ENCODE measurements at regions not wholly inside any gene's neighbourhood (a gene's known extent, or its start where the extent isn't known, plus 50 kb on each side); places are given as distances from the start of the nearest gene placed in this dataset.

DNA sequence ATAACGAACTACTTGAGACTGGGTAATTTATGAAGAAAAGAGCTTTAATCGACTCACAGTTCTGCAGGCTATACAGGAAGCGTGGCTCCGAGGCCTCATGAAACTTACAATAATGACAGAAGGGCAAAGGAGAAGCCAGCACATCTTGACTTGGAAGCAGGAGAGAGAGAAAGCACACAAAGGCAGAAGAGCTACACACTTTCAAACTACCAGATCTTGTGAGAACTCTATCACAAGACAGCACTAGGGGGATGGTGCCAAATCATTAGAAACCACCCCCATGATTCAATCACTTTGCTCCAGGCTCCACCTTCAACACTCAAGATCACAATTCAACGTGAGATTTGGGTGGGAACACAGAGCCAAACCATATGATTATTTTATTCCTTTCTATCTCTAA lies 655.9 kb upstream of the SYT4 start:
- POLR2A ChIA-PET, result no interaction called here
- TF ChIP-seq, protein P1, sequence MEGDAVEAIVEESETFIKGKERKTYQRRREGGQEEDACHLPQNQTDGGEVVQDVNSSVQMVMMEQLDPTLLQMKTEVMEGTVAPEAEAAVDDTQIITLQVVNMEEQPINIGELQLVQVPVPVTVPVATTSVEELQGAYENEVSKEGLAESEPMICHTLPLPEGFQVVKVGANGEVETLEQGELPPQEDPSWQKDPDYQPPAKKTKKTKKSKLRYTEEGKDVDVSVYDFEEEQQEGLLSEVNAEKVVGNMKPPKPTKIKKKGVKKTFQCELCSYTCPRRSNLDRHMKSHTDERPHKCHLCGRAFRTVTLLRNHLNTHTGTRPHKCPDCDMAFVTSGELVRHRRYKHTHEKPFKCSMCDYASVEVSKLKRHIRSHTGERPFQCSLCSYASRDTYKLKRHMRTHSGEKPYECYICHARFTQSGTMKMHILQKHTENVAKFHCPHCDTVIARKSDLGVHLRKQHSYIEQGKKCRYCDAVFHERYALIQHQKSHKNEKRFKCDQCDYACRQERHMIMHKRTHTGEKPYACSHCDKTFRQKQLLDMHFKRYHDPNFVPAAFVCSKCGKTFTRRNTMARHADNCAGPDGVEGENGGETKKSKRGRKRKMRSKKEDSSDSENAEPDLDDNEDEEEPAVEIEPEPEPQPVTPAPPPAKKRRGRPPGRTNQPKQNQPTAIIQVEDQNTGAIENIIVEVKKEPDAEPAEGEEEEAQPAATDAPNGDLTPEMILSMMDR (IDR thresholded peaks at IDR 0.05; ENCODE audit: unreplicated experiment), result no peak
- Mint-ChIP-seq H3K9me3 (ENCODE audit: unreplicated experiment) (no peaks in the 10 kb centered on the region), H3K4me3 (ENCODE audit: unreplicated experiment) (no peak overlapping the region), H3K4me1 (ENCODE audit: insufficient read depth, unreplicated experiment) (no peaks in the 10 kb centered on the region), H3K27me3 (ENCODE audit: insufficient read depth, unreplicated experiment) (no peaks in the 10 kb centered on the region), H3K27ac (ENCODE audit: low read depth, unreplicated experiment) (no peak overlapping the region), H3K36me3 (ENCODE audit: insufficient read depth, unreplicated experiment) (no peaks in the 10 kb centered on the region)
- intact Hi-C loops (cut with micrococcal nuclease), result no loop called here
- CTCF ChIA-PET, result interaction anchor here (0.7 kb wide), 1 partner anchor 701 kb away, joined by 3 read pairs; no protein-coding TSS in a partner anchor
- BruUV-seq (replicated peaks), result no TSS peak
- no peak for DNase-seq (ENCODE audit: unreplicated experiment)

DNA sequence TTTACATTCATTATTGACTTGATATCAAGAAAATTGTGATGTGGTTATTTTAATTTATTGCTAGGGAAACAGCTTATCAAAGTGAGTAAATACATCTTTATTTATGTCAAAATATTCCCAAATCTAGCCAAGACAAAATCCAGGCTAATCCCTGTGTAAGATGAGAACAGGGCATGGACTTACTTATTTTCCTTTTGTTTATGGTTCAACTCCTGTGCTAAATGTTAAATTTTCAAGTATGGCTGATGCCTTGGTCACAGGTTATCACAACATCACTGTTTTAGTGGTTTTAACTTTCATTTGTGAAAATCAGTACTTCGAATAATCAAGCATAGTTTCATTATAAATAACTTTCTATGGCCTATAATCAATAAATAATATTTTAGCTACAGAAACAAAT lies 657.0 kb upstream of the SYT4 start:
- no peak for DNase-seq (ENCODE audit: unreplicated experiment)
- TF ChIP-seq, protein P1 (IDR thresholded peaks at IDR 0.05; ENCODE audit: unreplicated experiment), result no peak
- no TSS peak for BruUV-seq (replicated peaks)
- Mint-ChIP-seq H3K4me1 (ENCODE audit: insufficient read depth, unreplicated experiment) (no peaks in the 10 kb centered on the region), H3K9me3 (ENCODE audit: unreplicated experiment) (no peaks in the 10 kb centered on the region), H3K27me3 (ENCODE audit: insufficient read depth, unreplicated experiment) (no peaks in the 10 kb centered on the region), H3K27ac (ENCODE audit: low read depth, unreplicated experiment) (no peak overlapping the region), H3K36me3 (ENCODE audit: insufficient read depth, unreplicated experiment) (no peaks in the 10 kb centered on the region), H3K4me3 (ENCODE audit: unreplicated experiment) (no peak overlapping the region)
- ChIA-PET POLR2A (interaction anchor here (1.4 kb wide), 1 partner anchor 10 kb away, joined by 5 read pairs; no protein-coding TSS in a partner anchor), CTCF (no interaction called here)
- intact Hi-C loops (cut with micrococcal nuclease), result no loop called here

DNA sequence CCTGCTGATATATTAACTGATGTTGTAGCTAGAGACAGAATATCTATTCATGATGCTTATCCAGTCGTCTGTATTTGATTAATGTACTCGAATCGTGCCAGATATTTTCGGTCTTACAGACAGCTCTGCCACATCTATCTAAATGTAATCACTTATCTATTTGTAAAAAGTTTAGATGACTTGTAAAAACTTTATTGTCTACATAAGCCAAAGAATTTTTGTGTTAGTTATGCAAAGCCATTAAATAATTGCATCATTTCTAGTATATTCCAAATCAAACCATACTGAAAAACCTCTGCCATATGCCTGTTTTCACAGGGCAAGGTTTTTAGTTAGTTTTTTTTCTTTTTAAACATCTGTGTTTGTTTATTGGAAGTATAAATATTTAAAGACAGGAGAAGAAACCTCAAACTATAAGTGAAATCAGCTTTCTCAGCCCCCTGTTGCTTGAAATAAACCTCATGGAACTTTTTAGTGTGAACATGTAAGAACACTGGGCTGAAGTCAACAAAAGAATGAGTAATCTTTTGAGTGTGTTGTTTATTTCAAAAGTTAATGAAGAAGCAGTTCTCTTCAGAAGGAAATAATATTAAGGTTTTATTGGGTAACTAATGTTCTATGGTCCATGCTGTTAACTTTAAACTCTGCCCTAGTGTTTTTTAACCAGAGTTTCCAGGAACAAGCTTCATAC lies 657.6 kb upstream of the SYT4 start:
- Mint-ChIP-seq H3K4me1 (ENCODE audit: insufficient read depth, unreplicated experiment) (no peaks in the 10 kb centered on the region), H3K4me3 (ENCODE audit: unreplicated experiment) (no peak overlapping the region), H3K27me3 (ENCODE audit: insufficient read depth, unreplicated experiment) (no peaks in the 10 kb centered on the region), H3K9me3 (ENCODE audit: unreplicated experiment) (no peaks in the 10 kb centered on the region), H3K27ac (ENCODE audit: low read depth, unreplicated experiment) (no peak overlapping the region), H3K36me3 (ENCODE audit: insufficient read depth, unreplicated experiment) (no peaks in the 10 kb centered on the region)
- no TSS peak for BruUV-seq (replicated peaks)
- TF ChIP-seq, protein P1 (IDR thresholded peaks at IDR 0.05; ENCODE audit: unreplicated experiment), result no peak
- CTCF ChIA-PET, result no interaction called here
- intact Hi-C loops (cut with micrococcal nuclease), result no loop called here
- DNase-seq (ENCODE audit: unreplicated experiment), result peak; percentile 18
- POLR2A ChIA-PET, result interaction anchor here (0.6 to 1.4 kb wide), 3 partner anchors 11 to 59 kb away, joined by 3 to 5 read pairs (median 3); no protein-coding TSS in a partner anchor

- POLR2A ChIA-PET, result no interaction called here
- Mint-ChIP-seq H3K27ac (ENCODE audit: low read depth, unreplicated experiment) (no peak overlapping the region), H3K9me3 (ENCODE audit: unreplicated experiment) (no peaks in the 10 kb centered on the region), H3K4me1 (ENCODE audit: insufficient read depth, unreplicated experiment) (no peaks in the 10 kb centered on the region), H3K36me3 (ENCODE audit: insufficient read depth, unreplicated experiment) (no peaks in the 10 kb centered on the region), H3K27me3 (ENCODE audit: insufficient read depth, unreplicated experiment) (no peaks in the 10 kb centered on the region), H3K4me3 (ENCODE audit: unreplicated experiment) (no peak overlapping the region)
- CTCF ChIA-PET, result no interaction called here
- DNase-seq (ENCODE audit: unreplicated experiment), result no peak
- TF ChIP-seq, protein P1 (IDR thresholded peaks at IDR 0.05; ENCODE audit: unreplicated experiment), result no peak
- no TSS peak for BruUV-seq (replicated peaks)
- intact Hi-C loops (cut with micrococcal nuclease), result no loop called here
These were observed 658.9 kb upstream of the SYT4 start for GRCh38 chr18:43936176-43936575.
